D721Med (cell line): ENCODE measurements at regions not wholly inside any gene's neighbourhood (a gene's known extent, or its start where the extent isn't known, plus 50 kb on each side); places are given as distances from the start of the nearest gene placed in this dataset.

Experiments
- DNase-seq: peaks from one replicate; pipeline ENCODE4 v3.0.0; 2011; ENCODE audit warnings: low spot score; ENCODE audit not compliant: insufficient read length
- FAIRE-seq: peaks from 2 replicates; lab custom pipeline; 2011; peaks lifted over from hg19 to GRCh38; lab: Jason Lieb, UNC
- CTCF ChIP-seq: IDR thresholded peaks from 2 replicates; pipeline ENCODE4 v1.5.1; 2012; ENCODE audit warnings: mild to moderate bottlenecking, control low read depth; ENCODE audit not compliant: insufficient read depth; ENCODE audit errors: missing control alignments

- no peak for FAIRE-seq
- no peak for DNase-seq
- TF ChIP-seq CTCF: no peak
These were observed 143.9 kb upstream of the CREB1 start for GRCh38 chr2:207385903-207386302.

DNA sequence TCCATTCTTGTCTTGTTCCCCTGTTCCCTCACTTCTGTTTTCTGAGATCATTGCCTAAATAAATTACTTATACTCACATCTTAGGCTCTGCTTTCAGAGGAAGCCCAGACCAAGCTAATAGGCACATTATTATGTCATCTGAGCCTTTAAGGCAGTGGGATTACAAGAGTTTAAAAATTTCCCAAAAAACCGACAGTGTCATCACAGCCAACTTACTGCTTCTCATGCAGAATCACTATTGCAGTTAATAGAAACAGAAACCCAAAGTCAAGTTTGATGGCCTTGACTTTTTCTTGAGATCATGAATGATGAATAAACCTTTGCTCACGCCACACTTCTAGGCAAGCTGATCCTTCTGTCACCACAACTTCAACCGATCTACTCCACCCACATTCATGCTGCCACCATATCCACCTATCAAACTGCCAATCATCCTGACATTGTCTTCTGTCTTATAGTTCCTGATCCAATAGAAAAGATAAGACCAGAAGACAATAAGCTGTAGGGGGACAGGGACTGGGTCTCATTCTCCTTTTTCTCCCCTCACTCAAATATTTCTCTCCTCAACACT lies 142.7 kb upstream of the CREB1 start:
- DNase-seq (no peak), FAIRE-seq (no peak)
- no peak for TF ChIP-seq CTCF

GRCh38 chr2:207390302-207391095 lies 139.3 kb upstream of the CREB1 start:
- no peak for TF ChIP-seq CTCF
- no peak for DNase-seq
- FAIRE-seq: no peak

DNA sequence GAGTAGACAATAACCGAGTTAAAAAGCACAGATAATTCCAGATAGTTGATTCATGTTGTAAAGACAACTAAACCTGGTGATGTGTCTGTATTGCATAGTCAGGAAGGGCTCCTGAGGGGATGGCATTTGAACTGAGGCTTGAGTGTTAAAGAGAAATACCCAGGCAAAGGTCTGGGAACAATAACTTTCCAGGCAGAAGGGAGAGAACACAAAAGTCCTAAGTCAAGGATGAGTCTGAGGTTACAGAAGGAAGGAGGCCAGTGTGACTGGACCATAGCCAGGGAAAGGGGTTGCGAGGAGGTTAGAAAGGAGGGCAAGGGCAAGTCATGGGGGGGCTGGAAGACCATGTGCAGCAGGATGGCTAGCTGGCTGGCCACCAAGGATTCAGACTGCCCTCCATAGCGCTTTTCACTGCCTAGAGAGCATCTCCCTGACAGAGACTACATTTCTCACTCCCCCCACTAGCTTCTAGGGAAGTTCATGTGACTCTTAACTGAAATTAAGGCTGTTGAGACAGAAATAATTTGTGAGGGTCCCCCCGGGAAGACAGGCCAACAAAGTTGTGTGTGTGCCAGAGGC lies 135.5 kb upstream of the CREB1 start:
- DNase-seq: no peak
- TF ChIP-seq CTCF: no peak
- FAIRE-seq: no peak

DNA sequence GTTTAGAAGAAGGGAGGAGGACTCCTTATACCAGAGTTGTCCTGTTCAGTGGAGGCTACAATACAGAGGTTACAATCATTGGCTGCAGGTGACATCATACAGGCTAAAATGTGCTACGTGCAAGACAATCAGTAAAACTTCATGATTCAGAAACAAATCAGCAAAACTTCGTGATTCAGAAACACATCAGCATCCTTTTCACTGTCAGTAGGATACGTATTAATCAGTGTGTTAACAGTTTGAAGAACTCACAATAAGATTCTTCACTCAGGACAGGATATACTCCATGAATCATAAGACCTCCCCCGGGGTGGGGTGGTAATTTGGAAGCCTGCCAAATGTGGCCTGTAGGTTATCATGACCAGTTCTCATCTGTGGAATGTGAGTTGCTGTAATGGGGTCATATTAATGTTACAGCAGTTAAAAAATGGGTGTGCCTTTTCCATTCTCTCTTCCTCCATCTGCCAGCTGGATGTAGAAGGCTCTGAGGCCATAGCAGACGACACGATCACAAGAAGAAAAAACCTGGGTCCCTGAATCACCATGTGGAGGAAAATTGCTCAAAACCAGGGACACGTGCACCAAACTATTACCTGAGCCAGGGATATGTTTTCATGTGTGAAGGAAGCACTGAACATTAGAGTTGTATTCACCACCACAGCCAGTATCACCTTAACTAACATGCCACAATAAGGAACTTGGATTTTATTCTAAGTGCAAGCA lies 134.8 kb upstream of the CREB1 start:
- DNase-seq (no peak), FAIRE-seq (no peak)
- no peak for TF ChIP-seq CTCF

DNA sequence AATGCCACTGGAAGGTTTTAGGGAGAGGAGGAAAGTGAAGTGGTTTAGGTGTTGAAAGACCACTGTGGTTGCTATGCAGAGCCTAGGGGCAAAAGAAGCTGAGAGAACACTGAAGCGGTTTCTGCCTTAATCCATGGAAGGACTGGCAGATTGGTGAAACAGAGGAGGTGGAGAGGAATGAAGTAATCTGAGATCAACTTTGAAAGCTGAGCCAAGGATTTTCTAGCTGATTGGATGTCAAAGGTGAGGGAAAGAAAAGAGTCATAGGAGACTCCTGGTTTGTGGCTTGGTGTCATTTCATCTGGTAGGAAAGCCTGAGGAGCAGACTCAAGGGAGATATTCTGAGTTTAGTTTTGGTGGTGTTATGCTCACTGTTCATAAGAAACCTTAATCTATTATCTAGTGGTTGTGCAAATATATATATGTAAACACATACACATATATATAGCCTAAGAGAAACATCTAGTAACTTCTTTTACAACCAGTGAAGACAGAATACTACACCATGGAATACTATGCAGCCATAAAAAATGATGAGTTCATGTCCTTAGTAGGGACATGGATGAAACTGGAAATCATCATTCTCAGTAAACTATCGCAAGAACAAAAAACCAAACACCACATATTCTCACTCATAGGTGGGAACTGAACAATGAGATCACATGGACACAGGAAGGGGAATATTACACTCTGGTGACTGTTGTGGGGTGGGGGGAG lies 134.1 kb upstream of the CREB1 start:
- FAIRE-seq (no peak), DNase-seq (no peak)
- no peak for TF ChIP-seq CTCF
